Stimulated activated CD4-positive, alpha-beta T cell treated with anti-CD3 and anti-CD28 coated beads, Interleukin-15, amount 100 ng/mL, for 48 hours (primary cell): ENCODE measurements at regions not wholly inside any gene's neighbourhood (a gene's known extent, or its start where the extent isn't known, plus 50 kb on each side); places are given as distances from the start of the nearest gene placed in this dataset.
"Not testable (repeated sequence)": the region's sequence is repeated elsewhere in the genome, so short reads cannot be mapped to it uniquely, and the experiment has no call there.

Experiments used
- DNase-seq, 2 donors: peaks; one replicate each; pipeline ENCODE4 v3.0.0-alpha.2; 2020; ENCODE audit warnings: low read depth in 2 of 2

- no peak for DNase-seq
Measured at GRCh38 chr11:13169709-13170108, 107.9 kb upstream of the BMAL1 start.

DNA sequence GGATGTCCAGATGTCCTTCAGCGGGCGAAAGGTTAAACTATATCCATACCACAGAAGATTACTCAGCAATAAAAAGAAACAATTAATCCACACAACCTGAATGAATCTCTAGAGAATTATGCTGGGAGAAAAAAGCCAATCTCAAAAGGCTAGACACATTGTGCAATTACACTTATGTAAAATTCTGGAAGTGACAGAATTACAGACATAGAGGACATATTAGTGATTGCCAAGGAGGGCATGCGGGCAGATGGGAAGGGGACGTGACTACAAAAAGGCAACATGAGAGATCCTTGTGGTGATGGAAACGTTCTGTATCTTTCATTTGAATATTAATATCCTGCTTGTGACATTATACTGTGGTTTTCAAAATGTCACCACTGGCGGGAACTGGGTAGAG is 103.5 kb upstream of the BMAL1 start:
- no peak for DNase-seq

- DNase-seq, result no peak
Measured at GRCh38 chr11:13183094-13183825, 94.3 kb upstream of the BMAL1 start.

DNA sequence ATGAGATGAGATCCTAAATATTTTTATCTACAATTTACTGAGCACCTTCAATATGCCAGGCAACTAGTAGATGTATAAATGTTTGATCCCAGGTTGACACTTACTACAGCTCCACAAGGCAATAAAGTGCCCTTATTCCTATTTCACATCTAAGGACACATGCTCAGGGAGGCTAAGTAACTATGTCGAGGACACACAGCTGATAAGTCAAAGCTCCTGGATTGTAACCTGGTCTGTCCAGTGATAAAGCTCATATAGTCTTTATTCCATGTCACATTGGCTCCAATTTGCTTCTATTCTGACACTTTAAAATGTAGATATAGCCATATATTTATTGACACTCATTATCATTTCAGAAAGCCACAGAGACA is 93.8 kb upstream of the BMAL1 start:
- no peak for DNase-seq

DNA sequence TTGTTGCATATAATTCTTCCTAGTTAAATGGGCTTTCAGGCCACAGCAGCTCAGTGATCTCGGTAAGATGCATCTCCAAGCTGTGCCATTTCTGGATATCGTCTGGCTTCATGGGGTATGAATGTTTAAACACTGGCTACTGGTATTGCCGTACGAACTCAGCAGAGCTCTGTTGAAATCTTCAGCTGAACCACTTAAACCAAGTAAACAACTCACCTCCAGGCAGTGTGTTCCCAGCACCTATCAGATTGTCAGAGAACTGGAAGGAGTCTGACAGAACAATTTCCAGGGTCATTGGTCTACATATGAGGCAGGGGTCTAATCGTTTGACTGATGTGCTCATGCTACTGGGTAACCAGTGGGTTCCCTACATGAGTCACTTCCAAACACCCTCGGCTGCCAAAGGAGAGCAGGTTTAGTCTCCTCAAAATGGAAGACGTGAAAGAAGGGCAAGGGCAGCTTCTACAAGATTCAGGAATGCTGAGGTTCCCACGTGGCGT is 93.2 kb upstream of the BMAL1 start:
- DNase-seq, result no peak

DNA sequence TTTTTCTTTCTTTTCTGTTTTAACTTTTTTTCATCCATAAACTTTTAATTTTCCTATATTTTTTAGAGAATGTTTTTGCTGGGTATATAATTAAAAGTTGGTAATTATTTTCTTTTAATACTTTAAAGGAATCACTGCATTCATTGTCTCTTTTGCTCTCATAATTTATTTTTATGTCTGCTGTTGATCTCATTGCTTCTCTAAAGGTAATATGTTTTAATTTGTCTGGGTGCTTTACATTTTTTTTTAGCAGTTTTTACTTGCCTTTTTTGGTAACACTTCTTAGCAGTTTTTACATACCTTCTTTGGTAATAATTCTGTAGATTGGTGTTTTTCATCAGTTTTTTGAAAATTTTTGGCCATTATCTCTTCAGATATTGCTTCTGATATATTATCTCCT is 89.4 kb upstream of the BMAL1 start:
- no peak for DNase-seq

DNA sequence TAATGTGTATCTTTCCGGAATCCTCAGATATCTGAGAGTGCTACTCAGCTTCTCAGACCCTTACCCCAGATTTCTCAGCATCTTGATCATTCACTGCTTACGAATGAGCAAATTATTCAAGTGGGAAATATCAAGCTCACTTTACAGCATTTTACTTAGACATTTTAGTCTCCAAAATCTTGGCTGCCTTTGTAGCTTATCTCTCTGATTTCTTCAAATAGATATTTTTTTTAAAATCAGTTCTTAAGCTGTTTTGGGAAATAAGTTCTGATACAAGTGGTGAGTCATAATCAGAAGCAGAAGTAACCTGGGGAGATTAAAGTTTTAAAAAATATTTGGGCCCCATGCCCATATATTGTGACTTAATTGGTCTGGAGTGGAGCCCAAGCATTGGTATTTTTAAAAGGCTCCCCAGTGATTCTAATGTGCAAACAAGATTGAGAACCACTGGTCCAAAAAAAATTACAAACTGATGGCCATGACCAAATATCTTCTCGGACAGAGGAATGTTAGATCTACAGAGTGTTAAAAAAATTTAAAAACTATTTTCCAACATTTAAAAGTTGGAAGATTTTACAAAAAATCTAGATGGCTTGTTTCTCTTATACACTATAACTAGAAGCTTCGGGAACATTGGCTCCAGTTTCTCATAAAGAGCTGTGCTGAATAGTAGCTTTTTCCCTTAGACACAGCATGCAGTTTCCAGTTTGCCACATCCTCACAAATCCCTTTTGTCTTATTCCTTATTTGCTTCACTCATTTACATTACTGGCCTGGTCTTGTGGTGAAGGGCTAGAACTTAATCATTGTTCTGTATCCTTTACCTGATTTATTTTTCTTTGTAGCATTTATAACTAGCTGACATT is 87.8 kb upstream of the BMAL1 start:
- DNase-seq, result no peak

GRCh38 chr11:13193613-13194012 is 84.0 kb upstream of the BMAL1 start:
- no peak for DNase-seq

GRCh38 chr11:13197374-13197773 is 80.2 kb upstream of the BMAL1 start:
- not testable (repeated sequence) for DNase-seq

GRCh38 chr11:13205486-13205885 is 72.1 kb upstream of the BMAL1 start:
- DNase-seq, result no peak

- DNase-seq, result no peak
Measured at GRCh38 chr11:13206086-13206640, 71.4 kb upstream of the BMAL1 start.

- DNase-seq, result no peak
Measured at GRCh38 chr11:13207270-13207664, 70.3 kb upstream of the BMAL1 start.

DNA sequence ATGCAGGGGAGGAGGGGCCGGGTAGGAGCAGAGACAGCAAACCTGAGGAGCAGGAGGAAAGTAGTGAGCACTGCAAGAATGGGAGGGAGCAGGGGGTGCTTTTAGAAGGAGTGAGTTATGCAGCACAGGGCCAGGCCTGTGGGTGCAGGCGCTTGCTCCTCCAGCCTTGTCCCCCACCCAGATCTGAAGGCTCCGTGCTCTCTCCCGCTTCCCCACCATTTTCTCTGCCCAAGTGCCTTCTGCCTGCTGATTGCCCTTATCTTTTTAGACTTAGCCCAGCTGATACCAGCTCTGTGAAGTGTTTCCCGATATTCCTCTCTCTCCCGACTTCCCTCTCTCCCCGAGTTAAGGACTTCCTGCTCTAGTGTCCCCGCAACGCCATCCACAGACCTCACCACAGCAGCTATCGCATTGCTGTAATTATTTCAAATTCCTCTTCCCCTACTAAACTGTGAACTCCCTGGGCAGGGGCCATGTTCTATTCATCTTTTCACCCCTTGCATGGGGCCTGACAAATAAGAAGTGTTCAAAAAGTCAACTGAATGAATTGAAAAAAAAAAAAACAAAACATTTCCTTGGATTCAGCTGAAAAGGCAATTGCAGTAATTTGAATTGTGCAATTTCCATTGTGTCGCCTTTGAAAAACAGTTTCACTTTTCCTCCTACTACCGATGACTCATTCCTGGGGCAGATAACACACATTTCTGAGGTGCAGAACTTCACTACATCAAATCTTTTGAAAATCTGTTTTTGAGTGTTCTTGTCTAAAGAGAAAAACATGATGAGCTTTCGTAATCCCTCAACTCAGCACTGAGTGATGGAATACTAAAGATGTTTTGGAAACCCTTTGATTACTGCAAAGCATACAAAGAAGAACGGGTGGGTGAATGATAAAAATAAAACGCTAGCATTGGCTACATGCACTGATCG is 69.7 kb upstream of the BMAL1 start:
- no peak for DNase-seq

- DNase-seq, result no peak
Measured at GRCh38 chr11:13208921-13209320, 68.7 kb upstream of the BMAL1 start.

GRCh38 chr11:13209379-13209778 is 68.2 kb upstream of the BMAL1 start:
- DNase-seq, result no peak

- no peak for DNase-seq
Measured at GRCh38 chr11:13210424-13210823, 67.2 kb upstream of the BMAL1 start.

DNA sequence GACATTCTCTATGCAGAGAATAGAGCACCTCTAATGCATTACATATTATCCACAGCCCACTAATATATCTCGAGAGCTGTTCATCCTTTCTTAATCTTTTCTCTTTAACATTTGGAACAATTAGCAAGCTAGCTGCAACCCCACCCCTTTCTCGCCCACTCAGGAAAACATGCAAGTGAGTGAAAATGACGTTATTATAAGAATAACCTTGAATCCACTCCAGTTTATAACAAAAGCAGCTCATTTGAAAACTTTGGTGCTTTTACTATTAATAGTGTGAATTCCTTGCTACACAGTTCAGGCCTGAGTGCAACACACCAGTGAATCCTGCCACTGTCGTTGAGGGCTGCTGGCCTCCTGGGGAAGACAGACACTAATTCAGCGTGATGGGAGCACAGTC is 63.3 kb upstream of the BMAL1 start:
- DNase-seq, result no peak

- DNase-seq, result no peak
Measured at GRCh38 chr11:13215149-13215548, 62.4 kb upstream of the BMAL1 start.

DNA sequence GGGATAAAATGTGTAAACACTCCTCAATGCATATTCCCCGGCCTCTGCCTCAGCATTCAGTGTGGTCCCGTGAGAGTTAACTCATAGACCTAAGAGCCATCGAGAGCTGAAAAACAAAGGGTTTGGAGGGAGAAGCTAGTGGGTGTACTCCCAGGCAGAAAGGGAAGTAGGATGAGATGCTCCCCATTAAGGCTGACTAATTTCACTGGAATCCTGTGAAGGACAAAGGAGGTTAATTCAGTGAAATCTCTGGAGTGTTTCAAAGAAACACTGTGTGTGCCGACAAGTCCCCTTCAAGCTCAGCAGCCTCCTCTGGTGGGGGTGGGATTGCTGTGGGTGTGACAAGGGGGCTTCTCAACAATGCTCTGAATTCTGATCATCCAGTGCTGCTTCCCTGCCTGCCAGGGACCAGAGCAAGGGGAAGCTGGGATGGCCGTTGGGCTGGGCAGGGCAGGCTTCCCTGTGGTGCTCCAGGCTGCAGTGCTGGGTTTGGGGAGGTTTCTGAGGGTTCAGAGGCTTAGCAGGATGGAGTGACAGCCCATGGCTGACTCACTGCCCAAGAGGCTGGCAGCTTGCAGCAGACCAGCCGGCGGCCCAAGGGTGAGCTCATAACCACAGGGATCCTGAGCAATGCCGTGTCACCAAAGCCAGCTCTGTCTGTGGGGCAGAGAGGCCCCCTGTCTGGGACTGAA is 61.4 kb upstream of the BMAL1 start:
- peak; percentile 40 to 49 for DNase-seq

DNA sequence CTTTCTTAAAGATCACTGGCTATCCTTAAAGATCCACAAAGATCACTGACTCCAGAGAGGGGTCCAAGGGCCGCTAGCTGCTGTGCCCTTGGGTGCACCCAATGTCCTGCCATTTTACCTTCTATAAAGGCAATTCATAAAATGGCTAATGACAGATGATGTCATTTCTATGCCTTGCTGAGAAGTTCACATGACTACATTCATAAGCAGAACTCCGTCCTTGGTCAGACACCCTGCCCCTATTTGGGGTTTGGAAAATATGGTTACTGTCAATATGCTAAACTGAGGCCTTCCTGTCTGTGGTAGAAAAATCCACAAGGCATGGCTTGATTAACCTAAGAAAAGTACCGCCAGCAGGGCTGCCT is 60.9 kb upstream of the BMAL1 start:
- no peak for DNase-seq

DNA sequence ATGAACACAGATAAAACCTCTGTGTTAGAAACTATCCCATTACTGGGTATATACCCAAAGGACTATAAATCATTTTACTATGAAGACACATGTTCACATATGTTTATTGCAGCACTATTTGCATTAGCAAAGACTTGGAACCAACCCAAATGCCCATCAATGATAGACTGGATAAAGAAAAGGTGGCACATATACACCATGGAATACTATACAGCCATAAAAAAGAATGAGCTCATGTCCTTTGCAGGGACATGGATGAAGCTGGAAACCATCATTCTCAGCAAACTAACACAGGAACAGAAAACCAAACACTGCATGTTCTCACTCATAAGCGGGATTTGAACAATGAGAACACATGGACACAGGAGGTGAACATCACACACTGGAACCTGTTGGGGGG is 58.9 kb upstream of the BMAL1 start:
- DNase-seq, result not testable (repeated sequence)
